ENCODE measurements at regions not wholly inside any gene's neighbourhood (a gene's known extent, or its start where the extent isn't known, plus 50 kb on each side); places are given as distances from the start of the nearest gene placed in this dataset.

GRCh38 chr6:1197309-1197708, 114.6 kb upstream of the FOXQ1 start:
- Histone ChIP-seq H3K27ac (ENCODE audit: low read depth in 1 of 2, low read length in 2 of 2) (no peak overlapping the region), H3K9ac (ENCODE audit: insufficient read depth, low read length, poor library complexity, severe bottlenecking) (no peak overlapping the region), H3K4me1 (ENCODE audit: control insufficient read depth in 1 of 2, insufficient read depth in 2 of 2, low read length in 2 of 2) (no peaks in the 10 kb centered on the region), H3K4me3 (replicated peaks in 1 of 3; ENCODE audit: low read depth in 2 of 3, low read length in 3 of 3) (no peak overlapping the region), H3K4me2 (replicated peaks; ENCODE audit: extremely low read depth, low read length, poor library complexity, severe bottlenecking) (no peak overlapping the region), H4K20me1 (ENCODE audit: insufficient read depth, low read length) (no peaks in the 10 kb centered on the region), H3K36me3 (replicated peaks in 1 of 2; ENCODE audit: control insufficient read depth in 1 of 2, insufficient read depth in 2 of 2, low read length in 2 of 2) (no peaks in the 10 kb centered on the region), H3K79me2 (ENCODE audit: insufficient read depth, low read length) (no peaks in the 10 kb centered on the region), H2AFZ (ENCODE audit: insufficient read depth, low read depth, low read length, poor library complexity, severe bottlenecking) (no peak overlapping the region), H3K9me3 (replicated peaks in 1 of 2; ENCODE audit: control insufficient read depth in 1 of 2, insufficient read depth in 1 of 2, low read length in 2 of 2) (no peaks in the 10 kb centered on the region), H3K27me3 (ENCODE audit: control insufficient read depth in 2 of 2, insufficient read depth in 2 of 2, low read length in 2 of 2) (no peaks in the 10 kb centered on the region)
- WGBS (ENCODE audit: insufficient coverage), result 85% methylated on average over 2 of the region's 3 CpGs
- no peak for TF ChIP-seq CTCF (IDR thresholded peaks at IDR 0.05)
- Mint-ChIP-seq H3K4me1 (no peaks in the 10 kb centered on the region), H3K9me3 (peaks cover 0 to 10% (median 5%) of the 10 kb centered on the region in 7 donors), H3K27ac (no peak overlapping the region), H3K4me3 (no peak overlapping the region), H3K27me3 (ENCODE audit: low read depth in 3 of 3) (peaks cover 1 to 2% (median 2%) of the 10 kb centered on the region in 3 donors), H3K36me3 (no peaks in the 10 kb centered on the region)
- intact Hi-C loops (cut with micrococcal nuclease), result no loop called here
- no peak for DNase-seq

- no peaks in the 10 kb centered on the region for H3K36me3 Mint-ChIP-seq
- H3K27ac Mint-ChIP-seq, result no peak overlapping the region
- Histone ChIP-seq H3K4me3 (replicated peaks in 1 of 3; ENCODE audit: low read depth in 2 of 3, low read length in 3 of 3) (no peak overlapping the region), H4K20me1 (ENCODE audit: insufficient read depth, low read length) (no peaks in the 10 kb centered on the region), H3K4me1 (ENCODE audit: control insufficient read depth in 1 of 2, insufficient read depth in 2 of 2, low read length in 2 of 2) (no peaks in the 10 kb centered on the region), H3K9ac (ENCODE audit: insufficient read depth, low read length, poor library complexity, severe bottlenecking) (no peak overlapping the region), H3K9me3 (replicated peaks in 1 of 2; ENCODE audit: control insufficient read depth in 1 of 2, insufficient read depth in 1 of 2, low read length in 2 of 2) (no peaks in the 10 kb centered on the region), H2AFZ (ENCODE audit: insufficient read depth, low read depth, low read length, poor library complexity, severe bottlenecking) (no peak overlapping the region), H3K4me2 (replicated peaks; ENCODE audit: extremely low read depth, low read length, poor library complexity, severe bottlenecking) (no peak overlapping the region), H3K36me3 (replicated peaks in 1 of 2; ENCODE audit: control insufficient read depth in 1 of 2, insufficient read depth in 2 of 2, low read length in 2 of 2) (no peaks in the 10 kb centered on the region), H3K27ac (ENCODE audit: low read depth in 1 of 2, low read length in 2 of 2) (no peak overlapping the region), H3K79me2 (ENCODE audit: insufficient read depth, low read length) (no peaks in the 10 kb centered on the region), H3K27me3 (ENCODE audit: control insufficient read depth in 2 of 2, insufficient read depth in 2 of 2, low read length in 2 of 2) (no peaks in the 10 kb centered on the region)
- DNase-seq, result no peak
- peaks cover 2 to 5% (median 3%) of the 10 kb centered on the region in 3 donors for H3K27me3 Mint-ChIP-seq (ENCODE audit: low read depth in 3 of 3)
- peaks cover 0 to 10% (median 5%) of the 10 kb centered on the region in 7 donors for H3K9me3 Mint-ChIP-seq
- intact Hi-C loops (cut with micrococcal nuclease), result no loop called here
- H3K4me1 Mint-ChIP-seq, result no peaks in the 10 kb centered on the region
- no peak for TF ChIP-seq CTCF (IDR thresholded peaks at IDR 0.05)
- no peak overlapping the region for H3K4me3 Mint-ChIP-seq
- 93% methylated on average over 5 of the region's 11 CpGs for WGBS (ENCODE audit: insufficient coverage)
These were observed 120.7 kb upstream of the FOXQ1 start for GRCh38 chr6:1191141-1191630.
